IMR-90 (cell line): ENCODE measurements at regions not wholly inside any gene's neighbourhood (a gene's known extent, or its start where the extent isn't known, plus 50 kb on each side); places are given as distances from the start of the nearest gene placed in this dataset.

Experiments used
- ATAC-seq: fragments of 200-7000 bp; cut with Tn5 transposase; 2 replicates; pipeline ENCODE4 v1.9.1; 2020; ENCODE audit warnings: low read depth, mild to moderate bottlenecking, moderate library complexity
- BruUV-seq: library from RNA; stranded (reverse); fragments of 400-500 nt; replicated peaks from 2 replicates; lab custom pipeline; 2021; lab: Mats Ljungman, UMichigan
- CTCF ChIA-PET: fragments of 300-600 bp; formaldehyde crosslinking; extraction: SDS; loops from one replicate; lab custom pipeline; 2021; ENCODE audit warnings: antibody characterized with exemption; lab: Yijun Ruan, JAX
- POLR2A ChIA-PET: fragments of 300-600 bp; sonication (Branson Sonifier 250); formaldehyde crosslinking; loops from one replicate; lab custom pipeline; 2022; ENCODE audit warnings: antibody characterized with exemption; ENCODE audit not compliant: unreplicated experiment; lab: Charles Lee
- DNase-seq: peaks from one replicate; pipeline ENCODE4 v3.0.0; 2013
- H2AFZ ChIP-seq: replicated peaks from 2 replicates; pipeline ENCODE3; 2013; ENCODE audit warnings: low read length, mild to moderate bottlenecking; ENCODE audit not compliant: poor library complexity
- H2AK5ac ChIP-seq: 2 replicates; pipeline ENCODE4 v1.6.1; 2013; ENCODE audit warnings: low read depth, low read length, inconsistent platforms
- H2AK9ac ChIP-seq: replicated peaks from 2 replicates; pipeline ENCODE3; 2013; ENCODE audit warnings: mild to moderate bottlenecking, low read depth, low read length, moderate library complexity; ENCODE audit not compliant: poor library complexity
- H2BK120ac ChIP-seq: 2 replicates; pipeline ENCODE4 v1.6.1; 2013; ENCODE audit warnings: low read depth, low read length, inconsistent platforms
- H2BK15ac ChIP-seq: 3 replicates; pipeline ENCODE4 v1.6.1; 2013; ENCODE audit warnings: low read depth, low read length, inconsistent platforms
- H2BK20ac ChIP-seq: 2 replicates; pipeline ENCODE4 v1.6.1; 2013; ENCODE audit warnings: low read depth, mild to moderate bottlenecking, inconsistent platforms, low read length, moderate library complexity
- H2BK5ac ChIP-seq: 2 replicates; pipeline ENCODE4 v1.6.1; 2013; ENCODE audit warnings: mild to moderate bottlenecking, low read depth, low read length, inconsistent platforms; ENCODE audit not compliant: poor library complexity, severe bottlenecking
- H3K14ac ChIP-seq: replicated peaks from 2 replicates; pipeline ENCODE4 v1.6.1; 2013; ENCODE audit warnings: low read depth, low read length, inconsistent platforms
- H3K18ac ChIP-seq: 2 replicates; pipeline ENCODE4 v1.6.1; 2013; ENCODE audit warnings: low read depth, low read length, control low read depth
- H3K23ac ChIP-seq: 2 replicates; pipeline ENCODE4 v1.6.1; 2013; ENCODE audit warnings: low read depth, low read length, inconsistent platforms
- H3K27ac ChIP-seq: 2 replicates; pipeline ENCODE4 v1.5.1; 2013; ENCODE audit warnings: mild to moderate bottlenecking, control low read depth, low read length; ENCODE audit not compliant: insufficient read depth
- H3K27me3 ChIP-seq: 2 replicates; pipeline ENCODE4 v1.6.1; 2013; ENCODE audit warnings: low read length; ENCODE audit not compliant: control insufficient read depth, insufficient read depth
- H3K36me3 ChIP-seq: 2 replicates; pipeline ENCODE4 v1.6.1; 2013; ENCODE audit warnings: low read length, mixed read lengths; ENCODE audit not compliant: control insufficient read depth, insufficient read depth
- H3K4ac ChIP-seq: 2 replicates; pipeline ENCODE4 v1.6.1; 2013; ENCODE audit warnings: low read depth, low read length, inconsistent platforms
- H3K4me1 ChIP-seq: 2 replicates; pipeline ENCODE4 v1.6.1; 2013; ENCODE audit warnings: low read length, mixed read lengths; ENCODE audit not compliant: control insufficient read depth, insufficient read depth
- H3K4me2 ChIP-seq: 2 replicates; pipeline ENCODE4 v1.6.1; 2013; ENCODE audit warnings: low read depth, mild to moderate bottlenecking, control low read depth, low read length, moderate library complexity
- H3K4me3 ChIP-seq: 2 replicates; pipeline ENCODE4 v1.5.1; 2013; ENCODE audit warnings: low read depth, mild to moderate bottlenecking, control low read depth, low read length, moderate library complexity; ENCODE audit not compliant: insufficient read depth
- H3K56ac ChIP-seq: 2 replicates; pipeline ENCODE4 v1.6.1; 2013; ENCODE audit warnings: low read length, inconsistent platforms; ENCODE audit not compliant: insufficient read depth; ENCODE audit errors: extremely low read depth
- H3K79me1 ChIP-seq, 2 experiments: 2 replicates each; pipeline ENCODE4 v1.6.1; 2013; ENCODE audit warnings: low read length in 2 of 2, inconsistent platforms in 1 of 2, low read depth in 1 of 2
- H3K9ac ChIP-seq: 2 replicates; pipeline ENCODE4 v1.6.1; 2013; ENCODE audit warnings: low read depth, low read length, control low read depth
- H3K9me1 ChIP-seq: 2 replicates; pipeline ENCODE4 v1.6.1; 2013; ENCODE audit warnings: low read length, inconsistent platforms; ENCODE audit not compliant: insufficient read depth
- H3K9me3 ChIP-seq: 2 replicates; pipeline ENCODE4 v1.6.1; 2013; ENCODE audit warnings: low read length; ENCODE audit not compliant: control insufficient read depth, insufficient read depth
- H4K20me1 ChIP-seq: 2 replicates; pipeline ENCODE4 v1.6.1; 2013; ENCODE audit warnings: low read length, inconsistent platforms; ENCODE audit not compliant: insufficient read depth
- H4K5ac ChIP-seq: 2 replicates; pipeline ENCODE4 v1.6.1; 2013; ENCODE audit warnings: mild to moderate bottlenecking, low read depth, low read length, control low read depth
- H4K8ac ChIP-seq, 2 experiments: 2 replicates each; pipeline ENCODE4 v1.6.1; 2013; ENCODE audit warnings: low read depth in 2 of 2, low read length in 2 of 2, control low read depth in 1 of 2, inconsistent platforms in 1 of 2
- H4K91ac ChIP-seq: 2 replicates; pipeline ENCODE4 v1.6.1; 2013; ENCODE audit warnings: low read depth, low read length, inconsistent platforms; ENCODE audit not compliant: insufficient read depth
- CEBPB ChIP-seq: IDR thresholded peaks from 2 replicates; pipeline ENCODE4 v1.6.1; 2012; ENCODE audit warnings: low read depth, low read length, improper control_type of control experiment
- CHD1 ChIP-seq: IDR thresholded peaks from 2 replicates; pipeline ENCODE4 v1.6.1; 2012; ENCODE audit warnings: low read depth, low read length, improper control_type of control experiment
- MXI1 ChIP-seq: IDR thresholded peaks from 2 replicates; pipeline ENCODE4 v1.6.1; 2012; ENCODE audit warnings: low read depth, mild to moderate bottlenecking, low read length, moderate library complexity, borderline replicate concordance
- NFE2L2 ChIP-seq: fragments of 150-350 bp; IDR thresholded peaks from 2 replicates; pipeline ENCODE4 v1.6.1; 2016; ENCODE audit warnings: low read depth, mild to moderate bottlenecking, low read length
- POLR2A ChIP-seq: IDR thresholded peaks from 2 replicates; pipeline ENCODE4 v1.6.1; 2012; ENCODE audit warnings: mild to moderate bottlenecking, low read depth, low read length
- RAD21 ChIP-seq: IDR thresholded peaks from 2 replicates; pipeline ENCODE4 v1.6.1; 2012; ENCODE audit warnings: low read length, improper control_type of control experiment
- RCOR1 ChIP-seq: IDR thresholded peaks from 2 replicates; pipeline ENCODE4 v1.6.1; 2012; ENCODE audit warnings: mild to moderate bottlenecking, low read length, improper control_type of control experiment; ENCODE audit not compliant: insufficient replicate concordance
- RFX5 ChIP-seq: IDR thresholded peaks from 2 replicates; pipeline ENCODE4 v1.8.0; 2012; ENCODE audit warnings: low read depth, mild to moderate bottlenecking, low read length, moderate library complexity
- USF2 ChIP-seq: fragments of 150-350 bp; IDR thresholded peaks from 2 replicates; pipeline ENCODE4 v1.6.1; 2017; ENCODE audit warnings: mild to moderate bottlenecking, antibody characterized with exemption, low read length, low read depth
- WGBS, 2 experiments: methylation state at CpG; one replicate each; pipeline versions ENCODE4 v1.1.5 to v1.1.7; 2013; ENCODE audit warnings: missing lambda C conversion rate in 2 of 2; ENCODE audit not compliant: insufficient read length in 1 of 2; ENCODE audit errors: extremely low coverage in 2 of 2; 5-methylcytosine and 5-hydroxymethylcytosine counted together
- dilution Hi-C: fragments of 300-500 bp; cut with HindIII; formaldehyde crosslinking; loops from one replicate; pipeline ENCODE4 v1.14.3; 2018; ENCODE audit warnings: low sequenced_read_pairs; ENCODE audit not compliant: unreplicated experiment
- in situ Hi-C: fragments of 300-500 bp; cut with MboI; formaldehyde crosslinking; loops from 3 replicates; pipeline ENCODE4 v1.14.3; 2019; ENCODE audit warnings: low sequenced_read_pairs, inconsistent platforms, mixed read lengths
- intact Hi-C: fragments of 100-400 bp; cut with micrococcal nuclease; formaldehyde crosslinking; loops from 2 replicates; pipeline ENCODE4 v1.10.0; 2022
- TF ChIP-seq, protein P1 (sequence below): conservative IDR thresholded peaks from 2 replicates; pipeline ENCODE4 v1.5.1; 2012; ENCODE audit warnings: mild to moderate bottlenecking, low read depth, low read length, improper control_type of control experiment
- TF ChIP-seq, protein P2 (sequence below): fragments of 150-350 bp; IDR thresholded peaks from 2 replicates; pipeline ENCODE4 v1.6.1; 2016; ENCODE audit warnings: low read depth, mild to moderate bottlenecking, low read length, moderate library complexity, borderline replicate concordance

DNA sequence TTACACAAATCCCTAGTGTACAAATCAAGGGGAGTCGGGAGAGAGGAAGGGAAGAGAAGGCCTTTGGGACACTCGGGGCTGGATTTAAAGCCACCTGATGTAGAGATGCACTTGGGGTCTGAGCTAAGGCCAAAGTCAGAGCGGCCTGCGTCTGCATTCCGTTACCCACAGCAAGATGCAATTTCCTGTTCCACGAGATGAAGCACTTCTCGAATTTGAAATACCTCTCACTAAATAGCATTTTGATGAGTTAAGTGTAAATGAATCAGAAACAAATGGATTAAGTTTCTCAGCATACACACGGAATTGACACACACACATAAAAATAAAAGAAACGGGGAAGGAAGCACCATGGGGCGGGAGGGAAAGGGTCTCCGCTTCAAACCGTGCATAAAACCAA is 386.0 kb downstream of the SOX9 start:
- intact Hi-C loops (no loop called here), in situ Hi-C loops (no loop called here), dilution Hi-C loops (no loop called here)
- Histone ChIP-seq H4K8ac (no peak overlapping the region), H2AFZ (no peak overlapping the region), H3K4me1 (peaks cover 18% of the 10 kb centered on the region), H3K36me3 (no peaks in the 10 kb centered on the region), H2AK9ac (no peak overlapping the region), H3K4me3 (no peak overlapping the region), H3K27me3 (no peaks in the 10 kb centered on the region), H3K79me1 (peaks cover 35 to 66% of the 10 kb centered on the region in 2 experiments), H2AK5ac (peak overlapping the region; percentile 38; the same call in 1 of the 2 replicates), H2BK5ac (no peak overlapping the region), H3K9ac (no peak overlapping the region), H4K5ac (no peak overlapping the region), H3K27ac (no peak overlapping the region), H3K18ac (no peak overlapping the region), H3K56ac (no peak overlapping the region), H3K9me3 (no peaks in the 10 kb centered on the region), H2BK120ac (no peak overlapping the region), H3K14ac (no peak overlapping the region), H2BK15ac (no peak overlapping the region; the same call in 2 of the 3 replicates), H2BK20ac (no peak overlapping the region), H3K4me2 (no peak overlapping the region), H3K4ac (no peak overlapping the region), H4K20me1 (no peaks in the 10 kb centered on the region; the same call in 1 of the 2 replicates), H4K91ac (no peak overlapping the region), H3K23ac (no peak overlapping the region), H3K9me1 (peaks cover 14% of the 10 kb centered on the region)
- no TSS peak for BruUV-seq
- ATAC-seq (no peak), DNase-seq (no peak)
- no CpG with 5 or more reads among the region's 12 CpGs for WGBS, 2 experiments
- CTCF ChIA-PET, result no interaction called here
- no peak for TF ChIP-seq RFX5
- TF ChIP-seq MXI1, result no peak
- TF ChIP-seq, protein P1, sequence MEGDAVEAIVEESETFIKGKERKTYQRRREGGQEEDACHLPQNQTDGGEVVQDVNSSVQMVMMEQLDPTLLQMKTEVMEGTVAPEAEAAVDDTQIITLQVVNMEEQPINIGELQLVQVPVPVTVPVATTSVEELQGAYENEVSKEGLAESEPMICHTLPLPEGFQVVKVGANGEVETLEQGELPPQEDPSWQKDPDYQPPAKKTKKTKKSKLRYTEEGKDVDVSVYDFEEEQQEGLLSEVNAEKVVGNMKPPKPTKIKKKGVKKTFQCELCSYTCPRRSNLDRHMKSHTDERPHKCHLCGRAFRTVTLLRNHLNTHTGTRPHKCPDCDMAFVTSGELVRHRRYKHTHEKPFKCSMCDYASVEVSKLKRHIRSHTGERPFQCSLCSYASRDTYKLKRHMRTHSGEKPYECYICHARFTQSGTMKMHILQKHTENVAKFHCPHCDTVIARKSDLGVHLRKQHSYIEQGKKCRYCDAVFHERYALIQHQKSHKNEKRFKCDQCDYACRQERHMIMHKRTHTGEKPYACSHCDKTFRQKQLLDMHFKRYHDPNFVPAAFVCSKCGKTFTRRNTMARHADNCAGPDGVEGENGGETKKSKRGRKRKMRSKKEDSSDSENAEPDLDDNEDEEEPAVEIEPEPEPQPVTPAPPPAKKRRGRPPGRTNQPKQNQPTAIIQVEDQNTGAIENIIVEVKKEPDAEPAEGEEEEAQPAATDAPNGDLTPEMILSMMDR, result no peak
- TF ChIP-seq CEBPB, result no peak
- no peak for TF ChIP-seq POLR2A
- no peak for TF ChIP-seq RAD21
- TF ChIP-seq USF2, result no peak
- TF ChIP-seq NFE2L2, result no peak
- no peak for TF ChIP-seq CHD1
- TF ChIP-seq, protein P2, sequence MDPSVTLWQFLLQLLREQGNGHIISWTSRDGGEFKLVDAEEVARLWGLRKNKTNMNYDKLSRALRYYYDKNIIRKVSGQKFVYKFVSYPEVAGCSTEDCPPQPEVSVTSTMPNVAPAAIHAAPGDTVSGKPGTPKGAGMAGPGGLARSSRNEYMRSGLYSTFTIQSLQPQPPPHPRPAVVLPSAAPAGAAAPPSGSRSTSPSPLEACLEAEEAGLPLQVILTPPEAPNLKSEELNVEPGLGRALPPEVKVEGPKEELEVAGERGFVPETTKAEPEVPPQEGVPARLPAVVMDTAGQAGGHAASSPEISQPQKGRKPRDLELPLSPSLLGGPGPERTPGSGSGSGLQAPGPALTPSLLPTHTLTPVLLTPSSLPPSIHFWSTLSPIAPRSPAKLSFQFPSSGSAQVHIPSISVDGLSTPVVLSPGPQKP, result no peak
- no peak for TF ChIP-seq RCOR1
- POLR2A ChIA-PET, result no interaction called here
